GM19468 (cell line): ENCODE measurements at regions not wholly inside any gene's neighbourhood (a gene's known extent, or its start where the extent isn't known, plus 50 kb on each side); places are given as distances from the start of the nearest gene placed in this dataset.

Source experiments
- ATAC-seq: cut with Tn5 transposase; IDR thresholded peaks from one replicate; pipeline ENCODE4 v1.9.1; 2021; ENCODE audit warnings: mild to moderate bottlenecking, moderate library complexity, moderate number of reproducible peaks; ENCODE audit not compliant: unreplicated experiment; ENCODE audit errors: extremely low read depth

GRCh38 chr7:17631061-17631460, 309.2 kb downstream of the SNX13 start:
- ATAC-seq: no peak

- no peak for ATAC-seq
Measured at GRCh38 chr7:17632384-17632783, 307.9 kb downstream of the SNX13 start.

GRCh38 chr7:17633067-17633466, 307.2 kb downstream of the SNX13 start:
- no peak for ATAC-seq

GRCh38 chr7:17638727-17639126, 301.6 kb downstream of the SNX13 start:
- ATAC-seq: no peak

- ATAC-seq: no peak
Measured at GRCh38 chr7:17640730-17641377, 299.4 kb downstream of the SNX13 start.

- no peak for ATAC-seq
Measured at GRCh38 chr7:17645500-17645899, 294.8 kb downstream of the SNX13 start.

- ATAC-seq: no peak
Measured at GRCh38 chr7:17646253-17646956, 293.9 kb downstream of the SNX13 start.

- ATAC-seq: no peak
Measured at GRCh38 chr7:17651341-17651740, 289.0 kb downstream of the SNX13 start.

- ATAC-seq: no peak
Measured at GRCh38 chr7:17651863-17652385, 288.4 kb downstream of the SNX13 start.

GRCh38 chr7:17654940-17655339, 285.4 kb downstream of the SNX13 start:
- ATAC-seq: no peak

GRCh38 chr7:17659126-17659525, 281.2 kb downstream of the SNX13 start:
- ATAC-seq: no peak

- ATAC-seq: no peak
Measured at GRCh38 chr7:17660116-17660515, 280.2 kb downstream of the SNX13 start.

GRCh38 chr7:17661982-17662585, 278.2 kb downstream of the SNX13 start:
- no peak for ATAC-seq

- ATAC-seq: no peak
Measured at GRCh38 chr7:17663061-17663675, 277.1 kb downstream of the SNX13 start.

GRCh38 chr7:17665029-17665428, 275.3 kb downstream of the SNX13 start:
- no peak for ATAC-seq

- ATAC-seq: no peak
Measured at GRCh38 chr7:17668122-17668521, 272.2 kb downstream of the SNX13 start.

- no peak for ATAC-seq
Measured at GRCh38 chr7:17669204-17669603, 271.1 kb downstream of the SNX13 start.

GRCh38 chr7:17671956-17672355, 268.3 kb downstream of the SNX13 start:
- ATAC-seq: no peak

- no peak for ATAC-seq
Measured at GRCh38 chr7:17672783-17673182, 267.5 kb downstream of the SNX13 start.

- ATAC-seq: no peak
Measured at GRCh38 chr7:17674166-17674942, 265.9 kb downstream of the SNX13 start.
